ENCODE measurements at regions not wholly inside any gene's neighbourhood (a gene's known extent, or its start where the extent isn't known, plus 50 kb on each side); places are given as distances from the start of the nearest gene placed in this dataset.

GRCh38 chr1:114314576-114314975, 160.9 kb upstream of the SYT6 start:
- no peak overlapping the region for H3K27ac ChIP-seq (ENCODE audit: extremely low read depth, low read depth, low read length)
- ChIA-PET CTCF (interaction anchor here (0.7 kb wide), 1 partner anchor 32 kb away, joined by 3 read pairs; no protein-coding TSS in a partner anchor), POLR2A (no interaction called here)
- H3K36me3 ChIP-seq (ENCODE audit: control insufficient read depth in 2 of 2, insufficient read depth in 1 of 2, low read length in 2 of 2), result no peaks in the 10 kb centered on the region
- no peaks in the 10 kb centered on the region for H3K4me1 ChIP-seq (ENCODE audit: control insufficient read depth, insufficient read depth, low read length)
- TF ChIP-seq GLI4 (tag by site-specific recombination; IDR thresholded peaks at IDR 0.05) (no peak), ZNF404 (tag by site-specific recombination; IDR thresholded peaks at IDR 0.05) (no peak), ZNF416 (tag by site-specific recombination; IDR thresholded peaks at IDR 0.05) (no peak), ZNF830 (tag by site-specific recombination; IDR thresholded peaks at IDR 0.05; ENCODE audit: low read depth) (no peak), SETDB1 (IDR thresholded peaks at IDR 0.05; ENCODE audit: insufficient read length, low read length) (no peak), SCRT2 (tag by site-specific recombination; IDR thresholded peaks at IDR 0.05) (no peak), ZNF324 (tag by site-specific recombination; IDR thresholded peaks at IDR 0.05) (no peak), MEIS1 (CRISPR knock-in tag; IDR thresholded peaks at IDR 0.05; ENCODE audit: borderline replicate concordance) (no peak), ZBTB48 (tag by site-specific recombination; IDR thresholded peaks at IDR 0.05) (no peak), ZNF660 (tag by site-specific recombination; IDR thresholded peaks at IDR 0.05) (no peak), ZSCAN16 (tag by site-specific recombination; IDR thresholded peaks at IDR 0.05) (no peak), ZNF174 (tag by site-specific recombination; IDR thresholded peaks at IDR 0.05) (no peak), ZNF169 (tag by site-specific recombination; IDR thresholded peaks at IDR 0.05) (no peak)
- TF ChIP-seq, protein P1, sequence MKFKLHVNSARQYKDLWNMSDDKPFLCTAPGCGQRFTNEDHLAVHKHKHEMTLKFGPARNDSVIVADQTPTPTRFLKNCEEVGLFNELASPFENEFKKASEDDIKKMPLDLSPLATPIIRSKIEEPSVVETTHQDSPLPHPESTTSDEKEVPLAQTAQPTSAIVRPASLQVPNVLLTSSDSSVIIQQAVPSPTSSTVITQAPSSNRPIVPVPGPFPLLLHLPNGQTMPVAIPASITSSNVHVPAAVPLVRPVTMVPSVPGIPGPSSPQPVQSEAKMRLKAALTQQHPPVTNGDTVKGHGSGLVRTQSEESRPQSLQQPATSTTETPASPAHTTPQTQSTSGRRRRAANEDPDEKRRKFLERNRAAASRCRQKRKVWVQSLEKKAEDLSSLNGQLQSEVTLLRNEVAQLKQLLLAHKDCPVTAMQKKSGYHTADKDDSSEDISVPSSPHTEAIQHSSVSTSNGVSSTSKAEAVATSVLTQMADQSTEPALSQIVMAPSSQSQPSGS (tag by site-specific recombination; IDR thresholded peaks at IDR 0.05; ENCODE audit: low read depth), result no peak
- H3K4me3 ChIP-seq (ENCODE audit: low read depth, low read length), result no peak overlapping the region
- no peaks in the 10 kb centered on the region for H3K9me3 ChIP-seq (ENCODE audit: control insufficient read depth, insufficient read depth, low read depth, low read length)

- no peaks in the 10 kb centered on the region for H3K9me3 ChIP-seq (ENCODE audit: control insufficient read depth, insufficient read depth, low read depth, low read length)
- CTCF ChIA-PET, result interaction anchor here (0.7 kb wide), 1 partner anchor 31 kb away, joined by 3 read pairs; no protein-coding TSS in a partner anchor
- H3K4me1 ChIP-seq (ENCODE audit: control insufficient read depth, insufficient read depth, low read length), result no peaks in the 10 kb centered on the region
- H3K27ac ChIP-seq (ENCODE audit: extremely low read depth, low read depth, low read length), result no peak overlapping the region
- H3K4me3 ChIP-seq (ENCODE audit: low read depth, low read length), result no peak overlapping the region
- H3K36me3 ChIP-seq (ENCODE audit: control insufficient read depth in 2 of 2, insufficient read depth in 1 of 2, low read length in 2 of 2), result no peaks in the 10 kb centered on the region
- no peak for TF ChIP-seq ZNF518A (tag by site-specific recombination; conservative IDR thresholded peaks at IDR 0.05; ENCODE audit: low read depth)
- TF ChIP-seq SETDB1 (IDR thresholded peaks at IDR 0.05; ENCODE audit: insufficient read length, low read length), result peak; percentile 12
- POLR2A ChIA-PET, result no interaction called here
These were observed 160.4 kb upstream of the SYT6 start for GRCh38 chr1:114314098-114314497.

- POLR2A ChIA-PET, result no interaction called here
- Histone ChIP-seq H3K4me3 (ENCODE audit: low read depth, low read length) (no peak overlapping the region), H3K27ac (ENCODE audit: extremely low read depth, low read depth, low read length) (no peak overlapping the region), H3K36me3 (ENCODE audit: control insufficient read depth in 2 of 2, insufficient read depth in 1 of 2, low read length in 2 of 2) (no peaks in the 10 kb centered on the region), H3K4me1 (ENCODE audit: control insufficient read depth, insufficient read depth, low read length) (no peaks in the 10 kb centered on the region), H3K9me3 (ENCODE audit: control insufficient read depth, insufficient read depth, low read depth, low read length) (no peaks in the 10 kb centered on the region)
- CTCF ChIA-PET, result interaction anchor here (0.7 kb wide), 1 partner anchor 333 kb away, joined by 3 read pairs; no protein-coding TSS in a partner anchor
- TF ChIP-seq GLIS1 (tag by site-specific recombination; IDR thresholded peaks at IDR 0.05), result 0 out of 2 replicates have a peak, but pooled peaks have one; percentile 19
- no peak for TF ChIP-seq ZNF350 (tag by site-specific recombination; IDR thresholded peaks at IDR 0.05)
These were observed 157.1 kb upstream of the SYT6 start for GRCh38 chr1:114310695-114311271.

All from HEK293 (cell line).